Gastrocnemius medialis (tissue), 4 donors: ENCODE measurements at regions not wholly inside any gene's neighbourhood (a gene's known extent, or its start where the extent isn't known, plus 50 kb on each side); places are given as distances from the start of the nearest gene placed in this dataset.

Source experiments
- CTCF ChIP-seq, 5 experiments: fragments of 450-650 bp in 3 of 5; fragments of 200-600 bp in 2 of 5; sonication (generic) in 2 of 5; IDR thresholded peaks in 4 of 5; conservative IDR thresholded peaks in 1 of 5; 1 replicate in 4 of 5; 2 replicates in 1 of 5; pipeline ENCODE4 v1.5.1; 2016 to 2019; ENCODE audit warnings: antibody characterized with exemption in 5 of 5, mild to moderate bottlenecking in 3 of 5, moderate library complexity in 3 of 5
- POLR2A ChIP-seq, 2 donors: fragments of 450-650 bp; IDR thresholded peaks; one replicate each; pipeline ENCODE4 v1.6.1; 2017; ENCODE audit warnings: antibody characterized with exemption in 2 of 2, mild to moderate bottlenecking in 2 of 2, moderate library complexity in 2 of 2

GRCh38 chr3:103181160-103181559, 746.3 kb downstream of the ZPLD1 start:
- TF ChIP-seq POLR2A (IDR thresholded peaks at IDR 0.05) (no peak), CTCF (IDR thresholded peaks at IDR 0.05 in 4 of 5, conservative IDR thresholded peaks at IDR 0.05 in 1 of 5) (no peak)
